GM12875 (cell line): ENCODE measurements at regions not wholly inside any gene's neighbourhood (a gene's known extent, or its start where the extent isn't known, plus 50 kb on each side); places are given as distances from the start of the nearest gene placed in this dataset.

Experiments
- H3K4me3 ChIP-seq: one replicate; pipeline ENCODE4 v1.5.1; 2011; ENCODE audit warnings: low read depth, low read length, control low read depth
- CTCF ChIP-seq: IDR thresholded peaks from 2 replicates; pipeline ENCODE4 v1.5.1; 2011; ENCODE audit warnings: low read depth, mild to moderate bottlenecking, control low read depth, inconsistent platforms, low read length, moderate library complexity, borderline replicate concordance; ENCODE audit not compliant: insufficient read depth

GRCh38 chr1:47568763-47569162 is 130.9 kb downstream of the FOXD2 start:
- no peak overlapping the region for H3K4me3 ChIP-seq
- no peak for TF ChIP-seq CTCF

DNA sequence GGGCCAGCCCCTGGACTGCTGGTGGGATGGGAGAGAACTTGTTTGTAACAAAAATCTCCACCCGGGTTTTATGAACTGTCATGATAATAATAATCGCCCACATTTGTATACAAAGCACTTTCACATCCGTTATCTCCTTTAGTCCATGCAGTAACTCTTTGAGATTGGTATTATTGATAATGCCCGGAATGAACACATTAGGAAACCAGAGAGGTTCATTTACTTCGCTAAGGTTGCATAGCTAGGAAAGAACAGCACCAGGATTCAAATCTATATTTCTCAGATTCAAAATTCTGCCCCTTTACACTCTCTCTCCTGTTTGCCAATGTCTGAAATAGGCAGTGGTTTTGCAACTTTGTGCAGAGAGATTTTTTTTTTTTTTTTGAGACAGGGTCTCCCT is 131.4 kb downstream of the FOXD2 start:
- no peak for TF ChIP-seq CTCF
- no peak overlapping the region for H3K4me3 ChIP-seq

GRCh38 chr1:47569681-47570470 is 132.0 kb downstream of the FOXD2 start:
- H3K4me3 ChIP-seq, result no peak overlapping the region
- TF ChIP-seq CTCF, result no peak

DNA sequence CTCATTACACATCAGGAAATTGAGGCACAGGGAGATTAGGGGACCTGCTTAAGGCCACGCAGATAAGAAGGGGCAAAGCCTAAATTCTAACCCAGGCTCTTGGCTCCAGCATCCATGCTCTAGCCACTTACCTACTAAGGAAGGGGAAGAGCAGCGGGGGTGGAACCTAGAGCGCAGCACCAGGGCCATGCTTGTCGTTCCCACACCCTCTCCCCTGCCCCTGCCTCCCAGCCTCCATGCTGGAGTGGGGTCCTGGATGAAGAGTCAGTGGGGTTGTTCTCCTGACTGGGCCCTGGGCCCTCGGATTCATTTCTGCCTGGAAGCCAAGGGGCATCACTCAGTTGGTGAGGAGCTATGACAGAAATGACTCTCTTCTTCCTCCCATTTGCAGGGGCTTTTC is 133.3 kb downstream of the FOXD2 start:
- no peak for TF ChIP-seq CTCF
- no peak overlapping the region for H3K4me3 ChIP-seq

DNA sequence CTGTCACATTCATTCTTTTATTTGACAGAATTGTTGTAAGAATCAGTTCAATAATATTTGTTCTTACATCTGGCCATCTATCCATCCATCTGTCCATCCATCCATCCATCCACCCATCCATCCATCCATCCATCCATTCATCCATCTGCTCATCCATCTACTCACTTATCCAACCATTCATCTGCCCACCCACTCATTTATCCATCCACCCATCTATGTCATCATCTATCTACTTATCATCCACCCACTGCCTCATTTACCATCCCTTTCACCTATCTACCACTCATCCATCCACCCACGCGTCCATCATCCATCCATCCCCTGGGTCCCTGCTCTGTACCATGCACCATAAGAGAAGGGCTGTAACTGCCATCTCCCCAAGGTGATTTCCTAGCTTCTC is 134.1 kb downstream of the FOXD2 start:
- no peak overlapping the region for H3K4me3 ChIP-seq
- TF ChIP-seq CTCF, result no peak

GRCh38 chr1:47572731-47573430 is 135.0 kb downstream of the FOXD2 start:
- no peak overlapping the region for H3K4me3 ChIP-seq
- no peak for TF ChIP-seq CTCF
